GM18505 (cell line): ENCODE measurements at regions not wholly inside any gene's neighbourhood (a gene's known extent, or its start where the extent isn't known, plus 50 kb on each side); places are given as distances from the start of the nearest gene placed in this dataset.
"Not testable (repeated sequence)": the region's sequence is repeated elsewhere in the genome, so short reads cannot be mapped to it uniquely, and the experiment has no call there.

Experiments
- ATAC-seq: cut with Tn5 transposase; IDR thresholded peaks from one replicate; pipeline ENCODE4 v1.9.1; 2021; ENCODE audit not compliant: unreplicated experiment
- POLR2A ChIP-seq: IDR thresholded peaks from 4 replicates; pipeline ENCODE4 v1.6.1; 2011; ENCODE audit warnings: borderline replicate concordance; ENCODE audit not compliant: insufficient read depth, insufficient read length; ENCODE audit errors: extremely low read depth

- TF ChIP-seq POLR2A = no peak
- no peak for ATAC-seq
Observed at GRCh38 chr18:46213295-46213694, 109.1 kb downstream of the HAUS1 start.

- TF ChIP-seq POLR2A = no peak
- ATAC-seq = no peak
Observed at GRCh38 chr18:46214435-46214834, 110.2 kb downstream of the HAUS1 start.

- TF ChIP-seq POLR2A = no peak
Observed at GRCh38 chr18:46215902-46216723, 111.9 kb downstream of the HAUS1 start.

GRCh38 chr18:46220116-46220515 is 115.9 kb downstream of the HAUS1 start:
- ATAC-seq = no peak
- TF ChIP-seq POLR2A = no peak

More at GRCh38 chr18:46215902-46216723, 111.9 kb downstream of the HAUS1 start:
- no peak for ATAC-seq

- ATAC-seq = no peak
- no peak for TF ChIP-seq POLR2A
Observed at GRCh38 chr18:46222093-46222492, 117.9 kb downstream of the HAUS1 start.

GRCh38 chr18:46222710-46223360 is 118.7 kb downstream of the HAUS1 start:
- no peak for TF ChIP-seq POLR2A
- no peak for ATAC-seq

- ATAC-seq = no peak
- no peak for TF ChIP-seq POLR2A
Observed at GRCh38 chr18:46224181-46224775, 120.1 kb downstream of the HAUS1 start.

- TF ChIP-seq POLR2A = no peak
- no peak for ATAC-seq
Observed at GRCh38 chr18:46226461-46226860, 122.3 kb downstream of the HAUS1 start.

GRCh38 chr18:46229641-46230040 is 125.5 kb downstream of the HAUS1 start:
- ATAC-seq = not testable (repeated sequence)

GRCh38 chr18:46236156-46236555 is 132.0 kb downstream of the HAUS1 start:
- TF ChIP-seq POLR2A = no peak
- no peak for ATAC-seq

GRCh38 chr18:46237891-46238290 is 133.7 kb downstream of the HAUS1 start:
- no peak for ATAC-seq
- no peak for TF ChIP-seq POLR2A

GRCh38 chr18:46239549-46239948 is 135.4 kb downstream of the HAUS1 start:
- no peak for TF ChIP-seq POLR2A
- ATAC-seq = no peak

- no peak for ATAC-seq
- TF ChIP-seq POLR2A = no peak
Observed at GRCh38 chr18:46239998-46240397, 135.8 kb downstream of the HAUS1 start.

GRCh38 chr18:46241393-46241792 is 137.2 kb downstream of the HAUS1 start:
- not testable (repeated sequence) for ATAC-seq
